NCI-H2196 (cell line): ENCODE measurements at regions not wholly inside any gene's neighbourhood (a gene's known extent, or its start where the extent isn't known, plus 50 kb on each side); places are given as distances from the start of the nearest gene placed in this dataset.
"Not testable (repeated sequence)": the region's sequence is repeated elsewhere in the genome, so short reads cannot be mapped to it uniquely, and the experiment has no call there.

Source experiments
- DNase-seq: peaks from one replicate; lab custom pipeline; 2025; ENCODE audit not compliant: unreplicated experiment; lab: John Stamatoyannopoulos, UW

DNA sequence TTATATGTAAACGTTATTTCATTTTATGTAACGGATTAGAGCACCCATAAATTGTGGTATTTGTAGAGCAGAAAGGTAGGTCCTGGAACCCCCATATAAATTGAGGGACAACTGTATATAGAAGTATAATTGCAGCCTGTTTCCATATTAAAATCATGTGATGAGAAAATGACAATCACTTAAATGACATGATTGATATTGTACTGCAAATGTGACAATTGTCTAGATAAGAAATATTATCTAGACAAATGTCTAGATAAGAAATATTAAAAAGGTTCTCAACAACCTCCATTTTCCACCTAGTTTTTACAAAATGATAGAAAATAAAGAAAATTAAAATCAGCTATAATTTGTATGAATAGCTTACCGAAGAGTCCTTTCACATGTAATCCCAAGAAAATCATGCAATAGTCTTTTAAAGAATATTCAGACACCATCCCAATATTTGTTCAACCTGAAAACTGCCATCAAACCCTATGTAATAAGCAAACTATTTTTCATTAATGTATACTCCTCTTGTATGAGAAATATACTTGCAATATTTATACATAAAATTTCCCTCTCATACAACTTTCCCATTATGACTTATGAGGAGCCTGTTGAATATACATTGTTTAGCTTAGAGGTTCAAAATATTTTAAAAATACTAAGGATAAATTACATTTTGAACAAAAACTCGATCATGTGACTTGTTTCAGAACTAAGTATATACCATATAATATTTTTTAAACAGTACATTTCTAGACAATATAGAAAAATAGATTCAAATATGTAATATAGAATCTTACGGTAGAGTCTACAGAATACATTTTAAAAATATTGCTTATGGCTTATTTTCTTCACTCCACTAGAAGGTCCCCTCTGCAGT, 153.2 kb downstream of the CRPPA start:
- no peak for DNase-seq

GRCh38 chr7:16266877-16267276, 154.5 kb downstream of the CRPPA start:
- no peak for DNase-seq

DNA sequence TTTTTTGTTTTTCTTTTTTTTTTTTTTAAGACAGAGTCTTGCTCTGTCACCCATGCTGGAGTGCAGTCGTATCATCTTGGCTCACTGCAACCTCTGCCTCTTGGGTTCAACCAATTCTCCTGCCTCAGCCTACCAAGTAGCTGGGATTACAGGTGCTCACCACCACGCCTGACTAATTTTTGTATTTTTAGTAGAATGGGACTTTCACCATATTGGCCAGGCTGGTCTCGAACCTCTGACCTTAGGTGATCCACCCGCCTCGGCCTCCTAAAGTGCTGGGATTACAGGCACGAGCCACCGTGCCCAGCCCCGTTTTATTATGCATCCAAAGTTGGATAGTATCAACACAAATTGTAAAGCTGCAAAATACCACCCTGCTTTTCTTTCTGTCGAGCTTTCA, 154.9 kb downstream of the CRPPA start:
- not testable (repeated sequence) for DNase-seq

DNA sequence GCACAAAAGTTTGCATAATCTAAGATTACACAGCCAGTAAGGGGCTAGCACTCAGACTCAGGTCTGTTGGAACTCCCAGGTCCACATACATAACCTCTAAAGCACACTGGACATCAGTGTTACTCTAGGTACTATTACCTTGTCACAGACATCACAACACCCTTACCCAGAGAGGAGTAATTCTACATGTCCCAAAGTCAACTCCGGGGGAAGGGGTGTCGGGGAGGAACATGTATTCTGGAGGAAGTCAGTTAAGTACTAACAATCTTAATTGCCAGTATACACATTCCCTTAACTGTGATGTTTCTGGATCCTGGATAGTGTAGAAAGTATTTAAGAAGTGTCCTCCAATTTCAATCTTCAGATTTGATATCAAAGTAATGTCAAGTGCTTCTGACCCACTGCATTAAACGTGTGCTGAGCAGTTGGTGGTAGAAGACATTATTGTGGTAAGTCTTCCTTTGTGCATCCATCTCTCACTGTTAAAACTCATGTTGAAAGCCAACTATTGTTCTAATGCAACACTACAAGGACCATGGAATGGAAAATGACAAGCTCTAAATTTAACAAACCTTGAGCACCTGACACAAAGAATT, 155.4 kb downstream of the CRPPA start:
- DNase-seq, result no peak

GRCh38 chr7:16264823-16265804, 156.2 kb downstream of the CRPPA start:
- DNase-seq, result no peak

GRCh38 chr7:16264036-16264819, 157.1 kb downstream of the CRPPA start:
- DNase-seq, result no peak

DNA sequence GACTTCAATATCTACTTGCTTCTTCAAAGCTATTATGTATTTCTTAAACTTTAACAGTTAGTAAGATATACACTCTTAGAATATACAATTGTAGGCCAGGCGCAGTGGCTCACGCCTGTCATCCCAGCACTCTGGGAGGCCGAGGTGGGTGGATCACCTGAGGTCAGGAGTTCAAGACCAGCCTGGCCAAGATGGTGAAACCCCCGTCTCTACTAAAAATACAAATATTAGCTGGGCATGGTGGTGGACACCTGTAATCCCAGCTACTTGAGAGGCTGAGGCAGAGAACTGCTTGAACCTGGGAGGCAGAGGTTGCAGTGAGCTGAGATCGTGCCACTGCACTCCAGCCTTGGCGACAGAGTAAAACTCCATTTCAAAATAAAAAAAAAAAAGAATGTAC, 158.0 kb downstream of the CRPPA start:
- not testable (repeated sequence) for DNase-seq

DNA sequence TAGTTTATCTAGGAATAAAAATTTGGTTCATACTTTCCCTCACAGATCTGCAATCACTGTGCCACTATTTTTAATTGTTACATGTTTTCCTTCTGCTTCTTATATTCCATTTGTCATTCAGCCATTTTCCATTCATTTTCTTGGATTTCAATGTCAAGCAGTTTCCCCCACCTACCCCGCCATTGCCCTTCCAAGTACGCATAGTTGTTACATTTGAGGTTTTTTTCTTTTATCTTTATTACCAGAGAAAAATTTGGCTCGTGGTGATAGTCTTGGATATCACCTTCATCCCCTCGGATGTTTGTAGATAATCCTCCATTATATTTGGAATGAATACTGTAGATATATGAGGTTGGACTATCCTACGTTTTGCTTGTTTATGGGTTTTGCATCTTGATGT, 159.7 kb downstream of the CRPPA start:
- DNase-seq, result no peak

GRCh38 chr7:16261100-16261499, 160.2 kb downstream of the CRPPA start:
- DNase-seq, result no peak

GRCh38 chr7:16260236-16260728, 161.1 kb downstream of the CRPPA start:
- no peak for DNase-seq

DNA sequence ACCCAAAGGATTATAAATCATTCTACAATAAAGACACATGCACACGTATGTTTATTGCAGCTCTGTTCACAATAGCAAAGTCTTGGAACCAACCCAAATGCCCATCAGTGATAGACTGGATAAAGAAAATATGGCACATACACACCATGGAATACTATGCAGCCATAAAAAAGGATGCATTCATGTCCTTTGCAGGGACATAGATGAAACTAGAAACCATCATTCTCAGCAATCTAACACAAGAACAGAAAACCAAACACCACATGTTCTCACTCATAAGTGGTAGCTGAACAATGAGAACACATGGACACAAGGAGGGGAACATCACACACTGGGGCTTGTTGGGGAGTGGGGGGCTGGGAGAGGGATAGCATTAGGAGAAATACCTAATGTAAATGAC, 164.9 kb downstream of the CRPPA start:
- DNase-seq, result not testable (repeated sequence)

- DNase-seq, result not testable (repeated sequence)
Observed at GRCh38 chr7:16255952-16256351, 165.4 kb downstream of the CRPPA start.

GRCh38 chr7:16250655-16251054, 170.7 kb downstream of the CRPPA start:
- not testable (repeated sequence) for DNase-seq

DNA sequence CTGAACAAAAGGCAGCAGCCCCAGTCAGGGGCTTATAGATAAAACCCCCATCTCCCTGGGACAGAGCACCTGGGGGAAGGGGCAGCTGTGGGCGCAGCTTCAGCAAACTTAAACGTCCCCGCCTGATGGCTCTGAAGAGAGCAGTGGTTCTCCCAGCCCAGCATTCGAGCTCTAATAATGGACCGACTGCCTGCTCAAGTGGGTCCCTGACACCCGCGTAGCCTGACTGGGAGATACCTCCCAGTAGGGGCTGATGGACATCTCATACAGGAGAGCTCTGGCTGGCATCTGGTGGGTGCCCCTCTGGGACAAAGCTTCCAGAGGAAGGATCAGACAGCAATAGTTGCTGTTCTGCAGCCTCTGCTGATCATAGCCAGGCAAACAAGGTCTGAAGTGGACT, 172.1 kb downstream of the CRPPA start:
- not testable (repeated sequence) for DNase-seq

GRCh38 chr7:16248556-16248955, 172.8 kb downstream of the CRPPA start:
- not testable (repeated sequence) for DNase-seq

DNA sequence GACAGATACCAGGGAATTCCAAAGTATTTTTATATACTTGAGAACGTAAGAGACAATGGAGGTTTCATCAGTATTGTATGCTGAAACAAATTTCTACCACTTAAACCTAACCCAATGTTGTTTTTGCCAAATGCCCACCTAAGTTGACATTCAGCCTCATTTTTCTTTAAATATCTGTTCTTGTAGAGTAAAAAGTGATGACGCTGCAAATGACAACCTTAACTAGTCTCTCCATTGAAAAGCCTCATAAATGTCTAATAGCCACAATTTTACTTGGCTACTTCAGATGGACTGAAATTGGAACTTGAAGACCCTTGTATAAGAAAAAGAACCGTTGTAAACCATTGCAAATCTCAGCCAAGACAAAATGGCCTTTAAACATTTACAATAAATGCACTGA, 176.9 kb downstream of the CRPPA start:
- no peak for DNase-seq

DNA sequence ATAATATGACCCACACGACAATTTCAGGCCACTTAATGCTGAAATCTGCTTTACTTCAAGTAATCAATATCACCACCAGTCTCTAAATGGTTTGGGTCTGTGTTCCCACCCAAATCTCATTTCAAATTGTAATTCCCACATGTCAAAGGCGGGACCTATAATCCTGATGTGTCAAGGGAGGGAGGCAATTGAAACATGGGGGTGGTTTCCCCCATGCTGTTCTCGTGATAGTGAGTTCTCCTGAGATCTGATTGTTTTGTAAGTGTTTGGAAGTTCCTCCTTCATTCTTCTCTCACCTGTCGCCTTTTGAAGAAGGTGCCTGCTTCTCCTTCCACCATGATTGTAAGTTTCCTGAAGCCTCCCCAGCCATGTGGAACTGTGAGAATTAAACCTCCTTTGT, 178.4 kb downstream of the CRPPA start:
- DNase-seq, result no peak

- DNase-seq, result no peak
Observed at GRCh38 chr7:16241017-16241416, 180.3 kb downstream of the CRPPA start.

- no peak for DNase-seq
Observed at GRCh38 chr7:16236381-16236780, 185.0 kb downstream of the CRPPA start.
